ENCODE measurements at regions not wholly inside any gene's neighbourhood (a gene's known extent, or its start where the extent isn't known, plus 50 kb on each side); places are given as distances from the start of the nearest gene placed in this dataset.

- ChIA-PET POLR2A (interaction anchor here (0.8 kb wide), 1 partner anchor 78 kb away, joined by 4 read pairs; no protein-coding TSS in a partner anchor), SMC1A (ENCODE audit: uncharacterized antibody, unreplicated experiment) (interaction anchor here (0.8 to 1.6 kb wide), 4 partner anchors 9 to 19 kb away, joined by 3 read pairs; no protein-coding TSS in a partner anchor), RAD21 (ENCODE audit: unreplicated experiment) (no interaction called here), CTCF (interaction anchor here (0.8 kb wide), 1 partner anchor 1199 kb away, joined by 3 read pairs; no protein-coding TSS in a partner anchor)
- no peaks in the 10 kb centered on the region for H4K20me1 ChIP-seq (ENCODE audit: control insufficient read depth, insufficient read depth)
- H3K27ac ChIP-seq (ENCODE audit: control insufficient read depth, insufficient read depth): no peak overlapping the region
- H3K79me2 ChIP-seq (ENCODE audit: control insufficient read depth, insufficient read depth, low read length): no peaks in the 10 kb centered on the region
- no peaks in the 10 kb centered on the region for H3K9me3 ChIP-seq (replicated peaks; ENCODE audit: control insufficient read depth, insufficient read depth, low read length)
- FAIRE-seq: no peak
- in situ Hi-C loops (cut with MboI): no loop called here
- no peak overlapping the region for H3K9ac ChIP-seq (ENCODE audit: control insufficient read depth, insufficient read depth, low read length)
- intact Hi-C loops (cut with micrococcal nuclease; ENCODE audit: unreplicated experiment): no loop called here
- no TSS peak for BruUV-seq (replicated peaks)
- no peaks in the 10 kb centered on the region for H3K27me3 ChIP-seq (replicated peaks in 1 of 2; ENCODE audit: control insufficient read depth in 2 of 2, insufficient read depth in 2 of 2, low read length in 1 of 2)
- no peaks in the 10 kb centered on the region for H3K4me1 ChIP-seq (ENCODE audit: control insufficient read depth, insufficient read depth, low read length)
- H3K4me3 ChIP-seq: no peak overlapping the region
- no peaks in the 10 kb centered on the region for H3K36me3 ChIP-seq (ENCODE audit: control insufficient read depth in 2 of 2, insufficient read depth in 2 of 2, low read length in 1 of 2)
- TF ChIP-seq SUPT20H (IDR thresholded peaks at IDR 0.05; ENCODE audit: borderline replicate concordance, control insufficient read depth, low read depth, low read length) (no peak), ZNF592 (IDR thresholded peaks at IDR 0.05) (no peak), BCL3 (IDR thresholded peaks at IDR 0.05; ENCODE audit: borderline replicate concordance, insufficient read depth, low read depth, low read length, poor library complexity, severe bottlenecking) (no peak)
- DNase-seq (ENCODE audit: low read depth, low spot score): no peak
- H2AFZ ChIP-seq (ENCODE audit: control insufficient read depth, low read depth, low read length): no peak overlapping the region
- no peak for ATAC-seq
- no peak overlapping the region for H3K4me2 ChIP-seq (ENCODE audit: control insufficient read depth, insufficient read depth)
Measured at GRCh38 chr13:80877944-80878241, 537.0 kb upstream of the SPRY2 start.

Measured in GM12878 (cell line).